GM12878 (cell line): ENCODE measurements at regions not wholly inside any gene's neighbourhood (a gene's known extent, or its start where the extent isn't known, plus 50 kb on each side); places are given as distances from the start of the nearest gene placed in this dataset.

ENCODE experiments used
- ATAC-seq: fragments of 200-7000 bp; cut with Tn5 transposase; 3 replicates; pipeline ENCODE4 v1.9.1; 2020; ENCODE audit warnings: mild to moderate bottlenecking, moderate library complexity
- BruUV-seq: library from RNA; stranded (reverse); fragments of 400-500 nt; replicated peaks from 2 replicates; lab custom pipeline; 2021; lab: Mats Ljungman, UMichigan
- CTCF ChIA-PET: fragments of 300-600 bp; sonication (Branson Sonifier 250); formaldehyde crosslinking; extraction: SDS; loops from one replicate; lab custom pipeline; 2021; ENCODE audit warnings: inconsistent platforms; lab: Yijun Ruan, JAX
- POLR2A ChIA-PET: fragments of 350-600 bp; formaldehyde crosslinking; extraction: SDS; loops from one replicate; lab custom pipeline; 2021; ENCODE audit warnings: inconsistent platforms; lab: Charles Lee
- RAD21 ChIA-PET: fragments of 300-600 bp; sonication (Branson Sonifier 250); formaldehyde crosslinking; loops from one replicate; lab custom pipeline; 2023; ENCODE audit warnings: antibody characterized with exemption; ENCODE audit not compliant: unreplicated experiment; lab: Charles Lee
- SMC1A ChIA-PET: fragments of 300-600 bp; sonication (Branson Sonifier 250); formaldehyde crosslinking; loops from one replicate; lab custom pipeline; 2023; ENCODE audit not compliant: unreplicated experiment, uncharacterized antibody; lab: Charles Lee
- DNase-seq: peaks from one replicate; pipeline ENCODE4 v3.0.0-alpha.2; 2011; ENCODE audit warnings: low read depth, low spot score
- FAIRE-seq: peaks from 3 replicates; lab custom pipeline; 2011; peaks lifted over from hg19 to GRCh38; lab: Jason Lieb, UNC
- H2AFZ ChIP-seq: 2 replicates; pipeline ENCODE4 v1.6.0; 2011; ENCODE audit warnings: low read depth, low read length, control low read depth; ENCODE audit not compliant: control insufficient read depth
- H3K27ac ChIP-seq: 2 replicates; pipeline ENCODE4 v1.5.1; 2011; ENCODE audit warnings: control low read depth; ENCODE audit not compliant: control insufficient read depth, insufficient read depth
- H3K27me3 ChIP-seq, 2 experiments: replicated peaks in 1 of 2; 2 replicates each; pipeline versions ENCODE4 v1.6.0 to v1.6.1; 2011; ENCODE audit warnings: low read length in 1 of 2; ENCODE audit not compliant: control insufficient read depth in 2 of 2, insufficient read depth in 2 of 2
- H3K36me3 ChIP-seq, 2 experiments: 2 replicates each; pipeline ENCODE4 v1.5.1; 2011; ENCODE audit warnings: low read length in 1 of 2; ENCODE audit not compliant: control insufficient read depth in 2 of 2, insufficient read depth in 2 of 2
- H3K4me1 ChIP-seq: 2 replicates; pipeline ENCODE4 v1.6.1; 2011; ENCODE audit warnings: mild to moderate bottlenecking, low read length, moderate library complexity, mixed read lengths; ENCODE audit not compliant: control insufficient read depth, insufficient read depth
- H3K4me2 ChIP-seq: 2 replicates; pipeline ENCODE4 v1.6.0; 2011; ENCODE audit warnings: control low read depth; ENCODE audit not compliant: control insufficient read depth, insufficient read depth
- H3K4me3 ChIP-seq: fragments of 200-600 bp; sonication (generic); 2 replicates; pipeline ENCODE4 v1.5.1; 2016
- H3K79me2 ChIP-seq: 2 replicates; pipeline ENCODE4 v1.6.0; 2011; ENCODE audit warnings: low read length; ENCODE audit not compliant: control insufficient read depth, insufficient read depth
- H3K9ac ChIP-seq: 2 replicates; pipeline ENCODE4 v1.8.0; 2011; ENCODE audit warnings: low read length, control low read depth, mixed read lengths; ENCODE audit not compliant: control insufficient read depth, insufficient read depth
- H3K9me3 ChIP-seq: replicated peaks from 3 replicates; pipeline ENCODE4 v1.5.1; 2011; ENCODE audit warnings: mild to moderate bottlenecking, low read length; ENCODE audit not compliant: control insufficient read depth, insufficient read depth
- H4K20me1 ChIP-seq: 2 replicates; pipeline ENCODE4 v1.6.0; 2011; ENCODE audit not compliant: control insufficient read depth, insufficient read depth
- CBFB ChIP-seq: IDR thresholded peaks from 2 replicates; pipeline ENCODE4 v1.6.1; 2016; ENCODE audit warnings: antibody characterized with exemption, low read depth
- CBX5 ChIP-seq: sonication (generic); IDR thresholded peaks from 2 replicates; pipeline ENCODE4 v1.6.1; 2016; ENCODE audit warnings: low read depth, moderate library complexity, mild to moderate bottlenecking, inconsistent platforms
- KAT2A ChIP-seq: conservative IDR thresholded peaks from 2 replicates; pipeline ENCODE4 v1.6.1; 2011; ENCODE audit warnings: low read depth, low read length; ENCODE audit not compliant: control insufficient read depth
- MTA2 ChIP-seq: fragments of 450-650 bp; IDR thresholded peaks from 2 replicates; pipeline ENCODE4 v1.6.1; 2016; ENCODE audit warnings: low read depth, mild to moderate bottlenecking, moderate library complexity
- POU2F2 ChIP-seq: IDR thresholded peaks from 3 replicates; pipeline ENCODE4 v1.6.1; 2011; ENCODE audit warnings: low read depth, mild to moderate bottlenecking, low read length, borderline replicate concordance
- RAD21 ChIP-seq: IDR thresholded peaks from 2 replicates; pipeline ENCODE4 v1.6.1; 2011; ENCODE audit warnings: mild to moderate bottlenecking, low read depth, low read length, moderate library complexity; ENCODE audit not compliant: insufficient read depth
- RCOR1 ChIP-seq: conservative IDR thresholded peaks from 2 replicates; pipeline ENCODE4 v1.6.1; 2012; ENCODE audit warnings: low read depth, low read length, improper control_type of control experiment
- RFX5 ChIP-seq: IDR thresholded peaks from 2 replicates; pipeline ENCODE4 v1.6.1; 2011; ENCODE audit warnings: low read depth, low read length, improper control_type of control experiment
- STAT3 ChIP-seq: IDR thresholded peaks from 2 replicates; pipeline ENCODE4 v1.6.1; 2011; ENCODE audit warnings: low read depth, low read length, improper control_type of control experiment
- ZNF207 ChIP-seq: fragments of 450-650 bp; IDR thresholded peaks from 2 replicates; pipeline ENCODE4 v1.6.1; 2014; ENCODE audit warnings: antibody characterized with exemption, mild to moderate bottlenecking, borderline replicate concordance
- WGBS: methylation state at CpG from one replicate; pipeline ENCODE4 v1.1.6; 2016; ENCODE audit warnings: low lambda C conversion rate; ENCODE audit not compliant: insufficient replicate concordance, insufficient coverage; ENCODE audit errors: missing lambda C conversion rate; 5-methylcytosine and 5-hydroxymethylcytosine counted together
- in situ Hi-C: fragments of 300-500 bp; cut with MboI; formaldehyde crosslinking; loops from 9 replicates; pipeline ENCODE4 v1.14.3; 2018; ENCODE audit warnings: mixed read lengths
- intact Hi-C: fragments of 100-400 bp; cut with micrococcal nuclease; formaldehyde crosslinking; loops from one replicate; pipeline ENCODE4 v1.14.2; 2022; ENCODE audit not compliant: unreplicated experiment
- TF ChIP-seq, protein P1 (sequence below): fragments of 450-650 bp; IDR thresholded peaks from 2 replicates; pipeline ENCODE4 v1.6.1; 2017; ENCODE audit warnings: mild to moderate bottlenecking, moderate library complexity
- TF ChIP-seq, protein P2 (sequence below): fragments of 150-350 bp; IDR thresholded peaks from 2 replicates; pipeline ENCODE4 v1.6.1; 2016; ENCODE audit warnings: low read depth, low read length
- TF ChIP-seq, protein P3 (sequence below): fragments of 450-650 bp; IDR thresholded peaks from 2 replicates; pipeline ENCODE4 v1.6.1; 2016; ENCODE audit warnings: mild to moderate bottlenecking, moderate library complexity, borderline replicate concordance

DNA sequence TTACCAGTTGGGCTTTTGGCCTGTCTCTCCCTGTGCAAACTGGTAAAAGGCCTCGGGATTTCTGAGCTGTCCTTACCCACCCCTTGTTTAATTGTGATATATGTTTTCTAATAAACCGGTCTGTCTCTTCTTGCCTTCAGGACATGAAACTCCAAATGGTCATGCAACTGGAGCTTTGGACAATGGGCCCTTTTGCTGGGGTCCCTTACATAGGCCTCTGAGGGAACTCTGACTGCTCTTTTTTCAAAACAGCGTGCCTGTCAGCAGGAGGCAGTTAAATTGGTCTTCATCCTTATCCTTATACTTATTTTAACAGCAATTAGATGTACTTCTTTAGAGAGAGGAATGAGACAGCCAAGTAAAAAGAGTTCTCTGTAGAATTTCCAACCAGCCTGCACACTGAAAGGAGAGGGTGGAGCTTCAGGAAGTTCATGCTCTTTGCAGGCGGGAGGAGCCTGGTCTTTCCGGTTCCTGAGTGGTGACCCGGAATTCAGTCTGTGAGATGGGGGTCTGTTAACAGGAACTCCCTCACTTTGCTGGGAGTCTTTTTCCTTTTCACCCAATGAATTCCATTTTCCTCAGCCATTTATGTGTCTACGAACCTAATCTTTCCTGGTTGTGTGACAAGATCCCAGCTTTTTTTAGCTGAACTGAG, 299.6 kb upstream of the GJE1 start:
- 27% methylated on average over 7 of the region's 7 CpGs for WGBS
- H3K4me1 ChIP-seq, result no peaks in the 10 kb centered on the region
- no peak for ATAC-seq
- intact Hi-C loops (no loop called here), in situ Hi-C loops (no loop called here)
- no peaks in the 10 kb centered on the region for H4K20me1 ChIP-seq
- ChIA-PET RAD21 (no interaction called here), CTCF (no interaction called here), SMC1A (no interaction called here), POLR2A (no interaction called here)
- H3K79me2 ChIP-seq, result no peaks in the 10 kb centered on the region
- no peak overlapping the region for H3K27ac ChIP-seq
- no peak for DNase-seq
- no peaks in the 10 kb centered on the region for H3K27me3 ChIP-seq
- no peak overlapping the region for H3K4me2 ChIP-seq
- H3K36me3 ChIP-seq, result no peaks in the 10 kb centered on the region
- no TSS peak for BruUV-seq
- no peak overlapping the region for H3K9ac ChIP-seq
- no peak overlapping the region for H2AFZ ChIP-seq
- no peak for FAIRE-seq
- no peak overlapping the region for H3K4me3 ChIP-seq
- H3K9me3 ChIP-seq, result no peaks in the 10 kb centered on the region
- no peak for TF ChIP-seq STAT3
- no peak for TF ChIP-seq POU2F2
- TF ChIP-seq RFX5, result no peak
- TF ChIP-seq, protein P1, sequence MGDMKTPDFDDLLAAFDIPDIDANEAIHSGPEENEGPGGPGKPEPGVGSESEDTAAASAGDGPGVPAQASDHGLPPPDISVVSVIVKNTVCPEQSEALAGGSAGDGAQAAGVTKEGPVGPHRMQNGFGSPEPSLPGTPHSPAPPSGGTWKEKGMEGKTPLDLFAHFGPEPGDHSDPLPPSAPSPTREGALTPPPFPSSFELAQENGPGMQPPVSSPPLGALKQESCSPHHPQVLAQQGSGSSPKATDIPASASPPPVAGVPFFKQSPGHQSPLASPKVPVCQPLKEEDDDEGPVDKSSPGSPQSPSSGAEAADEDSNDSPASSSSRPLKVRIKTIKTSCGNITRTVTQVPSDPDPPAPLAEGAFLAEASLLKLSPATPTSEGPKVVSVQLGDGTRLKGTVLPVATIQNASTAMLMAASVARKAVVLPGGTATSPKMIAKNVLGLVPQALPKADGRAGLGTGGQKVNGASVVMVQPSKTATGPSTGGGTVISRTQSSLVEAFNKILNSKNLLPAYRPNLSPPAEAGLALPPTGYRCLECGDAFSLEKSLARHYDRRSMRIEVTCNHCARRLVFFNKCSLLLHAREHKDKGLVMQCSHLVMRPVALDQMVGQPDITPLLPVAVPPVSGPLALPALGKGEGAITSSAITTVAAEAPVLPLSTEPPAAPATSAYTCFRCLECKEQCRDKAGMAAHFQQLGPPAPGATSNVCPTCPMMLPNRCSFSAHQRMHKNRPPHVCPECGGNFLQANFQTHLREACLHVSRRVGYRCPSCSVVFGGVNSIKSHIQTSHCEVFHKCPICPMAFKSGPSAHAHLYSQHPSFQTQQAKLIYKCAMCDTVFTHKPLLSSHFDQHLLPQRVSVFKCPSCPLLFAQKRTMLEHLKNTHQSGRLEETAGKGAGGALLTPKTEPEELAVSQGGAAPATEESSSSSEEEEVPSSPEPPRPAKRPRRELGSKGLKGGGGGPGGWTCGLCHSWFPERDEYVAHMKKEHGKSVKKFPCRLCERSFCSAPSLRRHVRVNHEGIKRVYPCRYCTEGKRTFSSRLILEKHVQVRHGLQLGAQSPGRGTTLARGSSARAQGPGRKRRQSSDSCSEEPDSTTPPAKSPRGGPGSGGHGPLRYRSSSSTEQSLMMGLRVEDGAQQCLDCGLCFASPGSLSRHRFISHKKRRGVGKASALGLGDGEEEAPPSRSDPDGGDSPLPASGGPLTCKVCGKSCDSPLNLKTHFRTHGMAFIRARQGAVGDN, result no peak
- TF ChIP-seq RAD21, result no peak
- no peak for TF ChIP-seq CBX5
- TF ChIP-seq, protein P2, sequence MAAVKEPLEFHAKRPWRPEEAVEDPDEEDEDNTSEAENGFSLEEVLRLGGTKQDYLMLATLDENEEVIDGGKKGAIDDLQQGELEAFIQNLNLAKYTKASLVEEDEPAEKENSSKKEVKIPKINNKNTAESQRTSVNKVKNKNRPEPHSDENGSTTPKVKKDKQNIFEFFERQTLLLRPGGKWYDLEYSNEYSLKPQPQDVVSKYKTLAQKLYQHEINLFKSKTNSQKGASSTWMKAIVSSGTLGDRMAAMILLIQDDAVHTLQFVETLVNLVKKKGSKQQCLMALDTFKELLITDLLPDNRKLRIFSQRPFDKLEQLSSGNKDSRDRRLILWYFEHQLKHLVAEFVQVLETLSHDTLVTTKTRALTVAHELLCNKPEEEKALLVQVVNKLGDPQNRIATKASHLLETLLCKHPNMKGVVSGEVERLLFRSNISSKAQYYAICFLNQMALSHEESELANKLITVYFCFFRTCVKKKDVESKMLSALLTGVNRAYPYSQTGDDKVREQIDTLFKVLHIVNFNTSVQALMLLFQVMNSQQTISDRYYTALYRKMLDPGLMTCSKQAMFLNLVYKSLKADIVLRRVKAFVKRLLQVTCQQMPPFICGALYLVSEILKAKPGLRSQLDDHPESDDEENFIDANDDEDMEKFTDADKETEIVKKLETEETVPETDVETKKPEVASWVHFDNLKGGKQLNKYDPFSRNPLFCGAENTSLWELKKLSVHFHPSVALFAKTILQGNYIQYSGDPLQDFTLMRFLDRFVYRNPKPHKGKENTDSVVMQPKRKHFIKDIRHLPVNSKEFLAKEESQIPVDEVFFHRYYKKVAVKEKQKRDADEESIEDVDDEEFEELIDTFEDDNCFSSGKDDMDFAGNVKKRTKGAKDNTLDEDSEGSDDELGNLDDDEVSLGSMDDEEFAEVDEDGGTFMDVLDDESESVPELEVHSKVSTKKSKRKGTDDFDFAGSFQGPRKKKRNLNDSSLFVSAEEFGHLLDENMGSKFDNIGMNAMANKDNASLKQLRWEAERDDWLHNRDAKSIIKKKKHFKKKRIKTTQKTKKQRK, result no peak
- TF ChIP-seq RCOR1, result no peak
- TF ChIP-seq, protein P3, sequence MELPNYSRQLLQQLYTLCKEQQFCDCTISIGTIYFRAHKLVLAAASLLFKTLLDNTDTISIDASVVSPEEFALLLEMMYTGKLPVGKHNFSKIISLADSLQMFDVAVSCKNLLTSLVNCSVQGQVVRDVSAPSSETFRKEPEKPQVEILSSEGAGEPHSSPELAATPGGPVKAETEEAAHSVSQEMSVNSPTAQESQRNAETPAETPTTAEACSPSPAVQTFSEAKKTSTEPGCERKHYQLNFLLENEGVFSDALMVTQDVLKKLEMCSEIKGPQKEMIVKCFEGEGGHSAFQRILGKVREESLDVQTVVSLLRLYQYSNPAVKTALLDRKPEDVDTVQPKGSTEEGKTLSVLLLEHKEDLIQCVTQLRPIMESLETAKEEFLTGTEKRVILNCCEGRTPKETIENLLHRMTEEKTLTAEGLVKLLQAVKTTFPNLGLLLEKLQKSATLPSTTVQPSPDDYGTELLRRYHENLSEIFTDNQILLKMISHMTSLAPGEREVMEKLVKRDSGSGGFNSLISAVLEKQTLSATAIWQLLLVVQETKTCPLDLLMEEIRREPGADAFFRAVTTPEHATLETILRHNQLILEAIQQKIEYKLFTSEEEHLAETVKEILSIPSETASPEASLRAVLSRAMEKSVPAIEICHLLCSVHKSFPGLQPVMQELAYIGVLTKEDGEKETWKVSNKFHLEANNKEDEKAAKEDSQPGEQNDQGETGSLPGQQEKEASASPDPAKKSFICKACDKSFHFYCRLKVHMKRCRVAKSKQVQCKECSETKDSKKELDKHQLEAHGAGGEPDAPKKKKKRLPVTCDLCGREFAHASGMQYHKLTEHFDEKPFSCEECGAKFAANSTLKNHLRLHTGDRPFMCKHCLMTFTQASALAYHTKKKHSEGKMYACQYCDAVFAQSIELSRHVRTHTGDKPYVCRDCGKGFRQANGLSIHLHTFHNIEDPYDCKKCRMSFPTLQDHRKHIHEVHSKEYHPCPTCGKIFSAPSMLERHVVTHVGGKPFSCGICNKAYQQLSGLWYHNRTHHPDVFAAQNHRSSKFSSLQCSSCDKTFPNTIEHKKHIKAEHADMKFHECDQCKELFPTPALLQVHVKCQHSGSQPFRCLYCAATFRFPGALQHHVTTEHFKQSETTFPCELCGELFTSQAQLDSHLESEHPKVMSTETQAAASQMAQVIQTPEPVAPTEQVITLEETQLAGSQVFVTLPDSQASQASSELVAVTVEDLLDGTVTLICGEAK, result no peak
- no peak for TF ChIP-seq CBFB
- TF ChIP-seq ZNF207, result no peak
- TF ChIP-seq MTA2, result no peak
- no peak for TF ChIP-seq KAT2A
